GM23338 (cell line): ENCODE measurements at regions not wholly inside any gene's neighbourhood (a gene's known extent, or its start where the extent isn't known, plus 50 kb on each side); places are given as distances from the start of the nearest gene placed in this dataset.

Experiments used
- ATAC-seq: fragments of 200-7000 bp; cut with Tn5 transposase; 3 replicates; pipeline ENCODE4 v1.9.1; 2020
- DNase-seq: peaks from one replicate; pipeline ENCODE4 v3.0.0-alpha.2; 2015; ENCODE audit warnings: low spot score
- H2AFZ ChIP-seq: fragments of 200-600 bp; sonication (generic); 2 replicates; pipeline ENCODE4 v1.8.0; 2016; ENCODE audit warnings: antibody characterized with exemption, mild to moderate bottlenecking, moderate library complexity
- H3F3A ChIP-seq: fragments of 200-600 bp; sonication (generic); replicated peaks from 2 replicates; pipeline ENCODE4 v1.8.0; 2017; ENCODE audit warnings: antibody characterized with exemption, mixed run types, low read depth
- H3K27ac ChIP-seq: fragments of 200-600 bp; sonication (generic); 2 replicates; pipeline ENCODE4 v1.6.1; 2016; ENCODE audit warnings: low read depth
- H3K27me3 ChIP-seq: fragments of 200-600 bp; sonication (generic); 2 replicates; pipeline ENCODE4 v1.8.0; 2016; ENCODE audit warnings: mild to moderate bottlenecking, mixed run types, moderate library complexity; ENCODE audit not compliant: insufficient read depth
- H3K36me3 ChIP-seq: fragments of 200-600 bp; sonication (generic); 2 replicates; pipeline ENCODE4 v1.8.0; 2016; ENCODE audit warnings: mild to moderate bottlenecking; ENCODE audit not compliant: insufficient read depth
- H3K4me1 ChIP-seq: fragments of 200-600 bp; sonication (generic); 2 replicates; pipeline ENCODE4 v1.8.0; 2016; ENCODE audit warnings: mild to moderate bottlenecking, moderate library complexity; ENCODE audit not compliant: insufficient read depth
- H3K4me2 ChIP-seq: fragments of 200-600 bp; sonication (generic); 2 replicates; pipeline ENCODE4 v1.7.1; 2017; ENCODE audit warnings: mixed run types
- H3K4me3 ChIP-seq: fragments of 200-600 bp; sonication (generic); 2 replicates; pipeline ENCODE4 v1.6.1; 2016; ENCODE audit warnings: mixed run types
- H3K79me2 ChIP-seq: fragments of 200-600 bp; sonication (generic); replicated peaks from 2 replicates; pipeline ENCODE4 v1.8.0; 2017; ENCODE audit warnings: mild to moderate bottlenecking; ENCODE audit not compliant: insufficient read depth
- H3K9me2 ChIP-seq: fragments of 200-600 bp; sonication (generic); 2 replicates; pipeline ENCODE4 v1.8.0; 2017; ENCODE audit not compliant: insufficient read depth
- H4K20me1 ChIP-seq: fragments of 200-600 bp; sonication (generic); replicated peaks from 2 replicates; pipeline ENCODE4 v1.8.0; 2017; ENCODE audit warnings: mild to moderate bottlenecking; ENCODE audit not compliant: insufficient read depth
- H3K27ac Mint-ChIP-seq: 2 replicates; pipeline ENCODE4 v1.8.0; 2020; ENCODE audit warnings: inconsistent platforms, mild to moderate bottlenecking, moderate library complexity, mixed read lengths
- H3K27me3 Mint-ChIP-seq: 3 replicates; pipeline ENCODE4 v1.8.0; 2022; ENCODE audit warnings: low read depth, mild to moderate bottlenecking, moderate library complexity, mixed read lengths, inconsistent platforms; ENCODE audit not compliant: insufficient read depth, poor library complexity
- H3K36me3 Mint-ChIP-seq: 3 replicates; pipeline ENCODE4 v1.8.0; 2021; ENCODE audit warnings: low read depth, mild to moderate bottlenecking, inconsistent platforms, moderate library complexity, mixed read lengths
- H3K4me1 Mint-ChIP-seq: 3 replicates; pipeline ENCODE4 v1.8.0; 2020; ENCODE audit warnings: mild to moderate bottlenecking, inconsistent platforms, mixed read lengths
- H3K4me3 Mint-ChIP-seq: 3 replicates; pipeline ENCODE4 v1.8.0; 2021; ENCODE audit warnings: moderate library complexity, mild to moderate bottlenecking, inconsistent platforms, mixed read lengths
- H3K9me3 Mint-ChIP-seq: 3 replicates; pipeline ENCODE4 v1.8.0; 2020; ENCODE audit warnings: moderate library complexity, mild to moderate bottlenecking, inconsistent platforms, mixed read lengths
- CREB1 ChIP-seq: fragments of 250-450 bp; sonication (Bioruptor Pico); IDR thresholded peaks from 2 replicates; pipeline ENCODE4 v1.5.0; 2020; ENCODE audit warnings: low read depth, mild to moderate bottlenecking, moderate library complexity
- CTCF ChIP-seq, 2 experiments: fragments of 200-600 bp in 1 of 2; sonication (generic) in 1 of 2; conservative IDR thresholded peaks; 2 replicates each; pipeline versions ENCODE4 v1.5.1 to v1.6.1; 2016 to 2017; ENCODE audit warnings: antibody characterized with exemption in 2 of 2, low read depth in 2 of 2, mild to moderate bottlenecking in 2 of 2, moderate library complexity in 1 of 2
- ETS1 ChIP-seq: IDR thresholded peaks from 2 replicates; pipeline ENCODE4 v1.6.1; 2016; ENCODE audit warnings: antibody characterized with exemption
- EZH2 ChIP-seq: fragments of 200-600 bp; sonication (generic); IDR thresholded peaks from one replicate; pipeline ENCODE4 v1.8.0; 2017; ENCODE audit warnings: antibody characterized with exemption, mild to moderate bottlenecking, low read depth; ENCODE audit not compliant: unreplicated experiment
- EZH2phosphoT487 ChIP-seq: fragments of 200-600 bp; sonication (generic); IDR thresholded peaks from one replicate; pipeline ENCODE4 v1.8.1; 2018; ENCODE audit warnings: antibody characterized with exemption; ENCODE audit not compliant: unreplicated experiment
- NANOG ChIP-seq: IDR thresholded peaks from 2 replicates; pipeline ENCODE4 v1.6.1; 2016; ENCODE audit warnings: antibody characterized with exemption, borderline replicate concordance
- POLR2AphosphoS5 ChIP-seq: IDR thresholded peaks from 2 replicates; pipeline ENCODE4 v1.6.1; 2016; ENCODE audit warnings: antibody characterized with exemption, low read depth
- REST ChIP-seq: IDR thresholded peaks from one replicate; pipeline ENCODE4 v1.6.1; 2018; ENCODE audit warnings: antibody characterized with exemption; ENCODE audit not compliant: unreplicated experiment
- ZNF114 ChIP-seq: fragments of 250-450 bp; sonication (Bioruptor Pico); IDR thresholded peaks from 2 replicates; pipeline ENCODE4 v1.5.0; 2020; ENCODE audit warnings: mild to moderate bottlenecking, moderate library complexity
- ZNF331 ChIP-seq: fragments of 250-450 bp; sonication (Bioruptor Pico); IDR thresholded peaks from 2 replicates; pipeline ENCODE4 v1.5.0; 2020; ENCODE audit warnings: low read depth, mild to moderate bottlenecking, moderate library complexity

- no peak overlapping the region for H3K4me3 Mint-ChIP-seq
- H3K36me3 Mint-ChIP-seq, result no peaks in the 10 kb centered on the region
- H3K27ac Mint-ChIP-seq, result no peak overlapping the region
- ATAC-seq (no peak), DNase-seq (no peak)
- H3K4me2 ChIP-seq, result no peak overlapping the region
- no peaks in the 10 kb centered on the region for H3K27me3 ChIP-seq
- no peaks in the 10 kb centered on the region for H3K79me2 ChIP-seq
- H3K27me3 Mint-ChIP-seq, result peaks cover 3% of the 10 kb centered on the region
- H2AFZ ChIP-seq, result no peak overlapping the region
- no peaks in the 10 kb centered on the region for H3K9me2 ChIP-seq
- H3K4me1 Mint-ChIP-seq, result peaks cover 5% of the 10 kb centered on the region
- no peak overlapping the region for H3K27ac ChIP-seq
- no peaks in the 10 kb centered on the region for H3K4me1 ChIP-seq
- no peaks in the 10 kb centered on the region for H3K9me3 Mint-ChIP-seq
- TF ChIP-seq ZNF331 (CRISPR knock-in tag) (no peak), POLR2AphosphoS5 (no peak), CTCF (conservative IDR thresholded peaks at IDR 0.05; ENCODE audit: low read depth in 2 of 2) (no peak), ZNF114 (CRISPR knock-in tag) (no peak), REST (no peak), ETS1 (no peak), CREB1 (CRISPR knock-in tag) (no peak), EZH2 (no peak)
- no peaks in the 10 kb centered on the region for H3K36me3 ChIP-seq
- no peak overlapping the region for H3K4me3 ChIP-seq
- no peaks in the 10 kb centered on the region for H3F3A ChIP-seq
- H4K20me1 ChIP-seq, result no peaks in the 10 kb centered on the region; the same call in 1 of the 2 replicates
Measured at GRCh38 chr1:36642802-36643201, 160.1 kb upstream of the CSF3R start.

GRCh38 chr1:36641776-36642175, 159.1 kb upstream of the CSF3R start:
- ATAC-seq (no peak), DNase-seq (no peak)
- no peaks in the 10 kb centered on the region; the same call in 2 of the 3 replicates for H3K4me1 Mint-ChIP-seq
- H3K27ac ChIP-seq, result no peak overlapping the region
- no peaks in the 10 kb centered on the region for H3K9me2 ChIP-seq
- H3K4me2 ChIP-seq, result no peak overlapping the region
- H3K27me3 Mint-ChIP-seq, result peaks cover 3% of the 10 kb centered on the region
- H3K4me3 Mint-ChIP-seq, result no peak overlapping the region
- TF ChIP-seq EZH2phosphoT487 (no peak), NANOG (no peak), ZNF114 (CRISPR knock-in tag) (no peak), REST (no peak), ZNF331 (CRISPR knock-in tag) (no peak), POLR2AphosphoS5 (no peak)
- H4K20me1 ChIP-seq, result no peaks in the 10 kb centered on the region; the same call in 1 of the 2 replicates
- H3K36me3 ChIP-seq, result no peaks in the 10 kb centered on the region
- no peaks in the 10 kb centered on the region for H3K9me3 Mint-ChIP-seq
- no peak overlapping the region for H2AFZ ChIP-seq
- H3F3A ChIP-seq, result no peaks in the 10 kb centered on the region
- H3K4me1 ChIP-seq, result no peaks in the 10 kb centered on the region
- no peaks in the 10 kb centered on the region for H3K79me2 ChIP-seq
- H3K4me3 ChIP-seq, result no peak overlapping the region
- no peak overlapping the region for H3K27ac Mint-ChIP-seq
- H3K27me3 ChIP-seq, result no peaks in the 10 kb centered on the region
- H3K36me3 Mint-ChIP-seq, result no peaks in the 10 kb centered on the region
